PC-9 (cell line): ENCODE measurements at regions not wholly inside any gene's neighbourhood (a gene's known extent, or its start where the extent isn't known, plus 50 kb on each side); places are given as distances from the start of the nearest gene placed in this dataset.

ENCODE experiments used
- BruUV-seq: library from RNA; stranded (reverse); fragments of 400-500 nt; replicated peaks from 2 replicates; lab custom pipeline; 2021; lab: Mats Ljungman, UMichigan
- CTCF ChIA-PET: fragments of 300-600 bp; sonication (Branson Sonifier 250); formaldehyde crosslinking; loops from one replicate; lab custom pipeline; 2022; ENCODE audit warnings: antibody characterized with exemption; lab: Charles Lee
- POLR2A ChIA-PET: fragments of 300-600 bp; sonication (Branson Sonifier 250); formaldehyde crosslinking; loops from one replicate; lab custom pipeline; 2022; ENCODE audit warnings: antibody characterized with exemption; ENCODE audit not compliant: unreplicated experiment; lab: Charles Lee
- DNase-seq, 2 experiments: peaks; one replicate each; pipeline versions ENCODE4 v3.0.0 to v3.0.0-alpha.2; 2015 to 2022; ENCODE audit warnings: mixed read lengths in 1 of 2
- H2AFZ ChIP-seq: fragments of 200-600 bp; sonication (generic); 2 replicates; pipeline ENCODE4 v1.8.1; 2017; ENCODE audit warnings: antibody characterized with exemption
- H3F3A ChIP-seq: fragments of 200-600 bp; sonication (generic); 2 replicates; pipeline ENCODE4 v1.8.1; 2017; ENCODE audit warnings: antibody characterized with exemption, mild to moderate bottlenecking, low read depth; ENCODE audit not compliant: insufficient read depth
- H3K27ac ChIP-seq: fragments of 200-600 bp; sonication (generic); 2 replicates; pipeline ENCODE4 v1.6.1; 2016; ENCODE audit warnings: mixed run types
- H3K27me3 ChIP-seq: fragments of 200-600 bp; sonication (generic); 2 replicates; pipeline ENCODE4 v1.6.1; 2016; ENCODE audit warnings: low read depth, mixed run types; ENCODE audit not compliant: insufficient read depth
- H3K36me3 ChIP-seq: fragments of 200-600 bp; sonication (generic); 2 replicates; pipeline ENCODE4 v1.6.1; 2016; ENCODE audit warnings: low read depth, mixed run types
- H3K4me1 ChIP-seq: fragments of 200-600 bp; sonication (generic); replicated peaks from 2 replicates; pipeline ENCODE4 v1.6.1; 2016; ENCODE audit warnings: mixed run types; ENCODE audit not compliant: insufficient read depth
- H3K4me2 ChIP-seq: fragments of 200-600 bp; sonication (generic); 2 replicates; pipeline ENCODE4 v1.6.1; 2017; ENCODE audit warnings: mixed run types
- H3K4me3 ChIP-seq: fragments of 200-600 bp; sonication (generic); 2 replicates; pipeline ENCODE4 v1.6.1; 2016; ENCODE audit warnings: mixed run types
- H3K79me2 ChIP-seq: fragments of 200-600 bp; sonication (generic); 2 replicates; pipeline ENCODE4 v1.6.1; 2017; ENCODE audit warnings: low read depth, mixed run types
- H3K9me2 ChIP-seq: fragments of 200-600 bp; sonication (generic); 2 replicates; pipeline ENCODE4 v1.8.1; 2017; ENCODE audit warnings: mild to moderate bottlenecking; ENCODE audit not compliant: insufficient read depth
- H3K9me3 ChIP-seq: fragments of 200-600 bp; sonication (generic); 2 replicates; pipeline ENCODE4 v1.8.1; 2016; ENCODE audit warnings: low read depth; ENCODE audit not compliant: insufficient read depth
- H4K20me1 ChIP-seq: fragments of 200-600 bp; sonication (generic); 2 replicates; pipeline ENCODE4 v1.8.1; 2017; ENCODE audit not compliant: insufficient read depth
- EZH2 ChIP-seq: fragments of 200-600 bp; sonication (generic); IDR thresholded peaks from 2 replicates; pipeline ENCODE4 v1.8.0; 2017; ENCODE audit warnings: antibody characterized with exemption, low read depth
- intact Hi-C: fragments of 100-400 bp; cut with micrococcal nuclease; formaldehyde crosslinking; loops from one replicate; pipeline ENCODE4 v1.10.0; 2022; ENCODE audit not compliant: unreplicated experiment
- TF ChIP-seq, protein P1 (sequence below): fragments of 200-600 bp; sonication (generic); conservative IDR thresholded peaks from 2 replicates; pipeline ENCODE4 v1.6.1; 2017; ENCODE audit warnings: mixed run types, antibody characterized with exemption, mild to moderate bottlenecking, moderate library complexity

DNA sequence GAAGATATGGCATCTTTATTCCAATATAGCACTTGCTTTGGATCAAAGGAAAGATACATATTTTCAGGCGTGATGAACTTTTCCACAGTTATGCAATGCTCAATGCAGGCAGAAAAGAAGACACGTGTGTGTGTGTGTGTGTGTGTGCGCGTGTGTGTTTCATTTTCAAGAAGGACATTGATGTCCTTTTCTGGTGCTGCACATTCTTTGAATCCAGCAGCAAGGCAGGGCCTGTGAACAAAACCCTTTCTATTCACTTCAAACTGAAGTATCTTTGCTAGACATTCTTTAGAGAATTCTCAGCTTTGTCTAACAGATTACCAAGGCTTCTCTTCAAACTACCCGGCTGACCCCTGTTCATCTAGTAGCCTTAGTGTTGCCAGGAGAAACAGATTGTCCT lies 124.6 kb downstream of the CD47 start:
- H2AFZ ChIP-seq, result no peak overlapping the region
- H3K79me2 ChIP-seq, result no peaks in the 10 kb centered on the region
- H3K4me3 ChIP-seq, result no peak overlapping the region
- peaks cover 22% of the 10 kb centered on the region for H3K4me1 ChIP-seq
- no peak overlapping the region for H3K4me2 ChIP-seq
- intact Hi-C loops, result no loop called here
- H3K9me2 ChIP-seq, result no peaks in the 10 kb centered on the region
- POLR2A ChIA-PET, result no interaction called here
- H3F3A ChIP-seq, result no peaks in the 10 kb centered on the region
- DNase-seq, result no peak
- H3K27ac ChIP-seq, result no peak overlapping the region
- TF ChIP-seq, protein P1, sequence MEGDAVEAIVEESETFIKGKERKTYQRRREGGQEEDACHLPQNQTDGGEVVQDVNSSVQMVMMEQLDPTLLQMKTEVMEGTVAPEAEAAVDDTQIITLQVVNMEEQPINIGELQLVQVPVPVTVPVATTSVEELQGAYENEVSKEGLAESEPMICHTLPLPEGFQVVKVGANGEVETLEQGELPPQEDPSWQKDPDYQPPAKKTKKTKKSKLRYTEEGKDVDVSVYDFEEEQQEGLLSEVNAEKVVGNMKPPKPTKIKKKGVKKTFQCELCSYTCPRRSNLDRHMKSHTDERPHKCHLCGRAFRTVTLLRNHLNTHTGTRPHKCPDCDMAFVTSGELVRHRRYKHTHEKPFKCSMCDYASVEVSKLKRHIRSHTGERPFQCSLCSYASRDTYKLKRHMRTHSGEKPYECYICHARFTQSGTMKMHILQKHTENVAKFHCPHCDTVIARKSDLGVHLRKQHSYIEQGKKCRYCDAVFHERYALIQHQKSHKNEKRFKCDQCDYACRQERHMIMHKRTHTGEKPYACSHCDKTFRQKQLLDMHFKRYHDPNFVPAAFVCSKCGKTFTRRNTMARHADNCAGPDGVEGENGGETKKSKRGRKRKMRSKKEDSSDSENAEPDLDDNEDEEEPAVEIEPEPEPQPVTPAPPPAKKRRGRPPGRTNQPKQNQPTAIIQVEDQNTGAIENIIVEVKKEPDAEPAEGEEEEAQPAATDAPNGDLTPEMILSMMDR, result no peak
- no peak for TF ChIP-seq EZH2
- no peaks in the 10 kb centered on the region for H3K36me3 ChIP-seq
- H3K9me3 ChIP-seq, result no peaks in the 10 kb centered on the region
- no peaks in the 10 kb centered on the region for H3K27me3 ChIP-seq
- CTCF ChIA-PET, result no interaction called here
- no peaks in the 10 kb centered on the region for H4K20me1 ChIP-seq
- no TSS peak for BruUV-seq

DNA sequence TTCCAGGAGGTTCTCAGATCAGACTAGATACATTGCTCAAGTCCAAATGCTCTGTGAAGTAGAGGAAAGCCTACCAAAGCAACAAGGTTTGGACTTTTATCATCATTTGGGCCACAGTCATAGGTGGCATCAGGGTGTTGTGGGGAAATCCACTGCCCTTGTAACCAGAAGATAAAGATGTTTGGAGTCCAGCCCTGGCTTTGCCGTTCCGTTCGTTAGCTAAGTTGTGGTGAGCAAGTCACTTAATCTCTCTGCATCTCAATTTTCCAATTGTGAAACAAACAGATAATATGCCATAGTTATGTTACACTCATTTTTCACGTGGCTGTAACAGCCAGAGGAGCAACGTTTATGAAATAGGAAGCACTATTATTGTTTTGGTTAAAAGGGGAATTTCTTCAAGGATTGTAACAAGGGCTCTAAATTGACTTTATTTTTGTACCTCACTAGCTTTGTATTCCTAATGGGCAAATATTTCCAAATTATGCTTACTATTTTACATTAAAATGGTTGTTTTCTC lies 125.6 kb downstream of the CD47 start:
- no peak overlapping the region for H3K27ac ChIP-seq
- H3K9me3 ChIP-seq, result 0 out of 2 replicates have a peak, but pooled peaks cover 3% of the 10 kb centered on the region
- TF ChIP-seq EZH2, result no peak
- TF ChIP-seq, protein P1, result no peak
- POLR2A ChIA-PET, result no interaction called here
- no peaks in the 10 kb centered on the region for H3K79me2 ChIP-seq
- H3K4me1 ChIP-seq, result peaks cover 20% of the 10 kb centered on the region
- H3K27me3 ChIP-seq, result no peaks in the 10 kb centered on the region
- intact Hi-C loops, result no loop called here
- no peaks in the 10 kb centered on the region for H3F3A ChIP-seq
- BruUV-seq, result no TSS peak
- H3K9me2 ChIP-seq, result no peaks in the 10 kb centered on the region
- H3K36me3 ChIP-seq, result no peaks in the 10 kb centered on the region
- CTCF ChIA-PET, result no interaction called here
- H2AFZ ChIP-seq, result no peak overlapping the region
- no peak for DNase-seq
- no peak overlapping the region for H3K4me3 ChIP-seq
- H3K4me2 ChIP-seq, result no peak overlapping the region
- H4K20me1 ChIP-seq, result no peaks in the 10 kb centered on the region

DNA sequence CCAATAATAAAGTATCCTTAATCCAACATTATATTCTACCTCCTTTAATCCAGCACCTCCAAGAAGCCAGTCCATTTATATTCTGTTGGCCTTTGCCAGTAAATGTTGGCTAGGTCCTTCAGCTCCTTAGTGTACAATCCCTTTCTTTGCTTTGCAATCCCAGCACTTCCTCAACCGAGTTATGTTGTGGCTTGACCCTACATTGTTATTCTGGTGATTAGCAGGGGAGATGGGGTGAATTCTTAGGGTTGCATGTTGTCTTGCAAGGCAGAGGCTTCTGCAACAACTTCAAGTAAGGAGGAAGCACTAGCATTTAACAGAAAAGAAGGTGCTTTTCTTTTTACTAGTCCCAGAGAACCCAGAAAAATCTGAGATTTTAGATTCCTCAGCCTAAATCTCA lies 127.2 kb downstream of the CD47 start:
- ChIA-PET POLR2A (interaction anchor here (0.5 to 0.7 kb wide), 3 partner anchors 30 to 1451 kb away, joined by 3 to 4 read pairs (median 3); no protein-coding TSS in a partner anchor), CTCF (no interaction called here)
- Histone ChIP-seq H3K4me3 (no peak overlapping the region), H3K27ac (no peak overlapping the region), H2AFZ (no peak overlapping the region), H3K4me2 (no peak overlapping the region), H3K9me2 (no peaks in the 10 kb centered on the region), H3K27me3 (no peaks in the 10 kb centered on the region), H3K4me1 (peaks cover 13% of the 10 kb centered on the region), H4K20me1 (no peaks in the 10 kb centered on the region), H3K36me3 (no peaks in the 10 kb centered on the region), H3F3A (no peaks in the 10 kb centered on the region), H3K9me3 (0 out of 2 replicates have a peak, but pooled peaks cover 8% of the 10 kb centered on the region), H3K79me2 (no peaks in the 10 kb centered on the region)
- no peak for DNase-seq
- BruUV-seq, result no TSS peak
- intact Hi-C loops, result no loop called here
- TF ChIP-seq, protein P1, result no peak
- no peak for TF ChIP-seq EZH2
